Uterus (tissue), 2 donors: ENCODE measurements at regions not wholly inside any gene's neighbourhood (a gene's known extent, or its start where the extent isn't known, plus 50 kb on each side); places are given as distances from the start of the nearest gene placed in this dataset.

Experiments
- POLR2A ChIP-seq, 2 donors: fragments of 450-650 bp; IDR thresholded peaks; one replicate each; pipeline ENCODE4 v1.6.1; 2016; ENCODE audit warnings: antibody characterized with exemption in 2 of 2, mild to moderate bottlenecking in 1 of 2, moderate library complexity in 1 of 2
- TF ChIP-seq, protein P1 (sequence below), 4 experiments: fragments of 200-600 bp in 2 of 4; fragments of 450-650 bp in 2 of 4; sonication (generic) in 2 of 4; IDR thresholded peaks; one replicate each; pipeline ENCODE4 v1.5.1; 2016 to 2019; ENCODE audit warnings: antibody characterized with exemption in 4 of 4, mild to moderate bottlenecking in 2 of 4, moderate library complexity in 1 of 4

GRCh38 chr9:107751567-107752210 lies 262.1 kb upstream of the KLF4 start:
- TF ChIP-seq, protein P1, sequence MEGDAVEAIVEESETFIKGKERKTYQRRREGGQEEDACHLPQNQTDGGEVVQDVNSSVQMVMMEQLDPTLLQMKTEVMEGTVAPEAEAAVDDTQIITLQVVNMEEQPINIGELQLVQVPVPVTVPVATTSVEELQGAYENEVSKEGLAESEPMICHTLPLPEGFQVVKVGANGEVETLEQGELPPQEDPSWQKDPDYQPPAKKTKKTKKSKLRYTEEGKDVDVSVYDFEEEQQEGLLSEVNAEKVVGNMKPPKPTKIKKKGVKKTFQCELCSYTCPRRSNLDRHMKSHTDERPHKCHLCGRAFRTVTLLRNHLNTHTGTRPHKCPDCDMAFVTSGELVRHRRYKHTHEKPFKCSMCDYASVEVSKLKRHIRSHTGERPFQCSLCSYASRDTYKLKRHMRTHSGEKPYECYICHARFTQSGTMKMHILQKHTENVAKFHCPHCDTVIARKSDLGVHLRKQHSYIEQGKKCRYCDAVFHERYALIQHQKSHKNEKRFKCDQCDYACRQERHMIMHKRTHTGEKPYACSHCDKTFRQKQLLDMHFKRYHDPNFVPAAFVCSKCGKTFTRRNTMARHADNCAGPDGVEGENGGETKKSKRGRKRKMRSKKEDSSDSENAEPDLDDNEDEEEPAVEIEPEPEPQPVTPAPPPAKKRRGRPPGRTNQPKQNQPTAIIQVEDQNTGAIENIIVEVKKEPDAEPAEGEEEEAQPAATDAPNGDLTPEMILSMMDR (IDR thresholded peaks at IDR 0.05) = no peak
- no peak for TF ChIP-seq POLR2A (IDR thresholded peaks at IDR 0.05)
